ENCODE measurements at regions not wholly inside any gene's neighbourhood (a gene's known extent, or its start where the extent isn't known, plus 50 kb on each side); places are given as distances from the start of the nearest gene placed in this dataset.

DNA sequence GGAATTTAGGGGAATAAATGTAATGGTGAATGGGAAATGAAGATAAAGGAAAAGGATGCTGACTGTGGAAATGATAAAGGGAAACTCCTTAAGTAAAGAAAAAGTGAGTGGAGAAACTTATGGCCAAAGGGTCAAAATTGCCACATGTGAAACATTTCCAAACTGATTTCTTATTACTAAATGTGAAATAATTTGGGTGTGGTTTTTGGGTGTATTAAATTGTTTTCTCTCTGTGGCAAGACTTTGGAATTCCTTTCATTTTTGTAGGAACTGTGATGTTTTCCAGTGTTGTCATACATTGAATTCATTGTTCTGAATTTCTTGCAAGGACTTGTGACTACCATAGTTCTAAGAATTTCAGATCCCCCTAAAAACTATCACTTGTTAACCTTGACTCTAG is 1891.5 kb upstream of the SEL1L start:
- TF ChIP-seq POLR2A (IDR thresholded peaks at IDR 0.05; ENCODE audit: low read depth, low read length) (no peak), POLR2AphosphoS5 (IDR thresholded peaks at IDR 0.05; ENCODE audit: low read depth, low read length) (no peak)
